ENCODE measurements at regions not wholly inside any gene's neighbourhood (a gene's known extent, or its start where the extent isn't known, plus 50 kb on each side); places are given as distances from the start of the nearest gene placed in this dataset.

DNA sequence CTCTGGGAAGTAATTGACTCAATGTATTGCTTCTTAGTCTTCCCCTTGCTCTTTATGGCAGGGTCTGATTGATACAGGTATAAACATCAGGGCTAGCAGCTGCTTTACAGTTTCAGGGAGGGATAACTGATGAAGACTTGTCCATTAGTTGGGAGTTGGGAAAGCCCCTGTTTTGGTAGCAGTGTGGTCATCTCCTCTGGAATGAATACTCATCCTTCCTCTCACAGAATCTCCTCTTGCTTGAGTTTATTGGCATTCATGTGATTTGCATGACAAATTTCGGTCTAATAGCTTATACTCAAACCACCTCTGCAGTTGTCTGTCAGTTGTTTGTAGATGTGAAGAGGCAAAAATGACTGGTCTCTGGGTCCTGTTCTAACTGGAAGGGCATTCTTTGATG lies 79.7 kb downstream of the FAT3 start:
- no peak for TF ChIP-seq FOXJ3 (CRISPR knock-in tag; IDR thresholded peaks at IDR 0.05)
- no peak for TF ChIP-seq EP300 (IDR thresholded peaks at IDR 0.05; ENCODE audit: borderline replicate concordance in 1 of 2, low read depth in 1 of 2, low read length in 1 of 2)
- TF ChIP-seq, protein P1, sequence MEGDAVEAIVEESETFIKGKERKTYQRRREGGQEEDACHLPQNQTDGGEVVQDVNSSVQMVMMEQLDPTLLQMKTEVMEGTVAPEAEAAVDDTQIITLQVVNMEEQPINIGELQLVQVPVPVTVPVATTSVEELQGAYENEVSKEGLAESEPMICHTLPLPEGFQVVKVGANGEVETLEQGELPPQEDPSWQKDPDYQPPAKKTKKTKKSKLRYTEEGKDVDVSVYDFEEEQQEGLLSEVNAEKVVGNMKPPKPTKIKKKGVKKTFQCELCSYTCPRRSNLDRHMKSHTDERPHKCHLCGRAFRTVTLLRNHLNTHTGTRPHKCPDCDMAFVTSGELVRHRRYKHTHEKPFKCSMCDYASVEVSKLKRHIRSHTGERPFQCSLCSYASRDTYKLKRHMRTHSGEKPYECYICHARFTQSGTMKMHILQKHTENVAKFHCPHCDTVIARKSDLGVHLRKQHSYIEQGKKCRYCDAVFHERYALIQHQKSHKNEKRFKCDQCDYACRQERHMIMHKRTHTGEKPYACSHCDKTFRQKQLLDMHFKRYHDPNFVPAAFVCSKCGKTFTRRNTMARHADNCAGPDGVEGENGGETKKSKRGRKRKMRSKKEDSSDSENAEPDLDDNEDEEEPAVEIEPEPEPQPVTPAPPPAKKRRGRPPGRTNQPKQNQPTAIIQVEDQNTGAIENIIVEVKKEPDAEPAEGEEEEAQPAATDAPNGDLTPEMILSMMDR (IDR thresholded peaks at IDR 0.05) = no peak
- no peak for TF ChIP-seq RXRA (IDR thresholded peaks at IDR 0.05; ENCODE audit: borderline replicate concordance, low read depth)
- no peak for TF ChIP-seq EZH2phosphoT487 (IDR thresholded peaks at IDR 0.05; ENCODE audit: borderline replicate concordance, low read depth)
- TF ChIP-seq POLR2AphosphoS5 (IDR thresholded peaks at IDR 0.05; ENCODE audit: low read depth, low read length) = no peak
- no peak for TF ChIP-seq SMC3 (IDR thresholded peaks at IDR 0.05; ENCODE audit: low read depth, low read length)
- TF ChIP-seq RFX5 (IDR thresholded peaks at IDR 0.05; ENCODE audit: low read length) = no peak
- no peak for TF ChIP-seq RAD21 (IDR thresholded peaks at IDR 0.05; ENCODE audit: low read length)
- no peak for TF ChIP-seq NFIC (IDR thresholded peaks at IDR 0.05; ENCODE audit: borderline replicate concordance)
- TF ChIP-seq, protein P2, sequence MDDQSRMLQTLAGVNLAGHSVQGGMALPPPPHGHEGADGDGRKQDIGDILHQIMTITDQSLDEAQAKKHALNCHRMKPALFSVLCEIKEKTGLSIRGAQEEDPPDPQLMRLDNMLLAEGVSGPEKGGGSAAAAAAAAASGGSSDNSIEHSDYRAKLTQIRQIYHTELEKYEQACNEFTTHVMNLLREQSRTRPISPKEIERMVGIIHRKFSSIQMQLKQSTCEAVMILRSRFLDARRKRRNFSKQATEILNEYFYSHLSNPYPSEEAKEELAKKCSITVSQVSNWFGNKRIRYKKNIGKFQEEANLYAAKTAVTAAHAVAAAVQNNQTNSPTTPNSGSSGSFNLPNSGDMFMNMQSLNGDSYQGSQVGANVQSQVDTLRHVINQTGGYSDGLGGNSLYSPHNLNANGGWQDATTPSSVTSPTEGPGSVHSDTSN (IDR thresholded peaks at IDR 0.05) = no peak
- no peak for TF ChIP-seq TEAD4 (IDR thresholded peaks at IDR 0.05; ENCODE audit: borderline replicate concordance, insufficient read depth)
- TF ChIP-seq, protein P3, sequence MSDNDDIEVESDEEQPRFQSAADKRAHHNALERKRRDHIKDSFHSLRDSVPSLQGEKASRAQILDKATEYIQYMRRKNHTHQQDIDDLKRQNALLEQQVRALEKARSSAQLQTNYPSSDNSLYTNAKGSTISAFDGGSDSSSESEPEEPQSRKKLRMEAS (IDR thresholded peaks at IDR 0.05; ENCODE audit: low read depth) = no peak

Data from SK-N-SH (cell line).